ENCODE measurements at regions not wholly inside any gene's neighbourhood (a gene's known extent, or its start where the extent isn't known, plus 50 kb on each side); places are given as distances from the start of the nearest gene placed in this dataset.

GRCh38 chr2:15748736-15749323 is 157.2 kb downstream of the DDX1 start:
- peaks cover 28% of the 10 kb centered on the region for H3K4me1 Mint-ChIP-seq (ENCODE audit: low read depth, unreplicated experiment)
- H3K4me3 ChIP-seq (ENCODE audit: insufficient read depth, low read depth, low read length), result no peak overlapping the region
- no peaks in the 10 kb centered on the region for H3K79me2 ChIP-seq (ENCODE audit: insufficient read depth, low read length)
- no peaks in the 10 kb centered on the region for H3K36me3 ChIP-seq (ENCODE audit: insufficient read depth, low read length)
- no peaks in the 10 kb centered on the region for H3K27me3 ChIP-seq (ENCODE audit: insufficient read depth, low read length)
- no peak for DNase-seq (ENCODE audit: low read depth)
- no peak overlapping the region for H3K4me3 Mint-ChIP-seq (ENCODE audit: unreplicated experiment)
- H3K36me3 Mint-ChIP-seq (ENCODE audit: low read depth, unreplicated experiment), result no peaks in the 10 kb centered on the region
- H3K9me3 Mint-ChIP-seq (ENCODE audit: unreplicated experiment), result no peaks in the 10 kb centered on the region
- H4K20me1 ChIP-seq (ENCODE audit: insufficient read depth, low read length), result no peaks in the 10 kb centered on the region
- H3K9me3 ChIP-seq (ENCODE audit: insufficient read depth, low read depth, low read length), result no peaks in the 10 kb centered on the region
- peaks cover 5% of the 10 kb centered on the region for H3K27me3 Mint-ChIP-seq (ENCODE audit: low read depth, unreplicated experiment)
- H2AFZ ChIP-seq (ENCODE audit: low read depth, low read length), result no peak overlapping the region
- no peaks in the 10 kb centered on the region for H3K4me1 ChIP-seq (ENCODE audit: insufficient read depth, low read length)
- no peak overlapping the region for H3K27ac ChIP-seq (ENCODE audit: low read depth, low read length)
- H3K4me2 ChIP-seq (ENCODE audit: low read length), result no peak overlapping the region
- TF ChIP-seq CTCF (IDR thresholded peaks at IDR 0.05; ENCODE audit: insufficient read depth, low read depth, low read length) (no peak), EZH2 (IDR thresholded peaks at IDR 0.05; ENCODE audit: insufficient read depth, low read length) (no peak)
- H3K27ac Mint-ChIP-seq (ENCODE audit: unreplicated experiment), result no peak overlapping the region
- no peak for FAIRE-seq
- no peak overlapping the region for H3K9ac ChIP-seq (ENCODE audit: low read length)

GRCh38 chr2:15749460-15750432 is 158.1 kb downstream of the DDX1 start:
- H3K9ac ChIP-seq (ENCODE audit: low read length), result no peak overlapping the region
- TF ChIP-seq EZH2 (IDR thresholded peaks at IDR 0.05; ENCODE audit: insufficient read depth, low read length) (no peak), CTCF (IDR thresholded peaks at IDR 0.05; ENCODE audit: insufficient read depth, low read depth, low read length) (no peak)
- DNase-seq (ENCODE audit: low read depth), result peak; percentile 17
- no peaks in the 10 kb centered on the region for H3K36me3 Mint-ChIP-seq (ENCODE audit: low read depth, unreplicated experiment)
- FAIRE-seq, result no peak
- H3K79me2 ChIP-seq (ENCODE audit: insufficient read depth, low read length), result no peaks in the 10 kb centered on the region
- H4K20me1 ChIP-seq (ENCODE audit: insufficient read depth, low read length), result no peaks in the 10 kb centered on the region
- H3K27me3 Mint-ChIP-seq (ENCODE audit: low read depth, unreplicated experiment), result peaks cover 5% of the 10 kb centered on the region
- H3K36me3 ChIP-seq (ENCODE audit: insufficient read depth, low read length), result no peaks in the 10 kb centered on the region
- no peak overlapping the region for H3K4me3 ChIP-seq (ENCODE audit: insufficient read depth, low read depth, low read length)
- H3K4me2 ChIP-seq (ENCODE audit: low read length), result no peak overlapping the region
- no peak overlapping the region for H3K27ac ChIP-seq (ENCODE audit: low read depth, low read length)
- no peak overlapping the region for H3K4me3 Mint-ChIP-seq (ENCODE audit: unreplicated experiment)
- no peaks in the 10 kb centered on the region for H3K27me3 ChIP-seq (ENCODE audit: insufficient read depth, low read length)
- peaks cover 28% of the 10 kb centered on the region for H3K4me1 Mint-ChIP-seq (ENCODE audit: low read depth, unreplicated experiment)
- no peak overlapping the region for H2AFZ ChIP-seq (ENCODE audit: low read depth, low read length)
- no peak overlapping the region for H3K27ac Mint-ChIP-seq (ENCODE audit: unreplicated experiment)
- H3K4me1 ChIP-seq (ENCODE audit: insufficient read depth, low read length), result no peaks in the 10 kb centered on the region
- no peaks in the 10 kb centered on the region for H3K9me3 ChIP-seq (ENCODE audit: insufficient read depth, low read depth, low read length)
- H3K9me3 Mint-ChIP-seq (ENCODE audit: unreplicated experiment), result peaks cover 2% of the 10 kb centered on the region

All from astrocyte (in vitro differentiated cells and primary cell).